ENCODE measurements at regions not wholly inside any gene's neighbourhood (a gene's known extent, or its start where the extent isn't known, plus 50 kb on each side); places are given as distances from the start of the nearest gene placed in this dataset.

GRCh38 chr18:65257149-65257548 lies 493.7 kb upstream of the CDH7 start:
- TF ChIP-seq, protein P1, sequence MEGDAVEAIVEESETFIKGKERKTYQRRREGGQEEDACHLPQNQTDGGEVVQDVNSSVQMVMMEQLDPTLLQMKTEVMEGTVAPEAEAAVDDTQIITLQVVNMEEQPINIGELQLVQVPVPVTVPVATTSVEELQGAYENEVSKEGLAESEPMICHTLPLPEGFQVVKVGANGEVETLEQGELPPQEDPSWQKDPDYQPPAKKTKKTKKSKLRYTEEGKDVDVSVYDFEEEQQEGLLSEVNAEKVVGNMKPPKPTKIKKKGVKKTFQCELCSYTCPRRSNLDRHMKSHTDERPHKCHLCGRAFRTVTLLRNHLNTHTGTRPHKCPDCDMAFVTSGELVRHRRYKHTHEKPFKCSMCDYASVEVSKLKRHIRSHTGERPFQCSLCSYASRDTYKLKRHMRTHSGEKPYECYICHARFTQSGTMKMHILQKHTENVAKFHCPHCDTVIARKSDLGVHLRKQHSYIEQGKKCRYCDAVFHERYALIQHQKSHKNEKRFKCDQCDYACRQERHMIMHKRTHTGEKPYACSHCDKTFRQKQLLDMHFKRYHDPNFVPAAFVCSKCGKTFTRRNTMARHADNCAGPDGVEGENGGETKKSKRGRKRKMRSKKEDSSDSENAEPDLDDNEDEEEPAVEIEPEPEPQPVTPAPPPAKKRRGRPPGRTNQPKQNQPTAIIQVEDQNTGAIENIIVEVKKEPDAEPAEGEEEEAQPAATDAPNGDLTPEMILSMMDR (IDR thresholded peaks at IDR 0.05; ENCODE audit: borderline replicate concordance, extremely low read depth, low read length, poor library complexity, severe bottlenecking): no peak
- TF ChIP-seq EZH2 (IDR thresholded peaks at IDR 0.05; ENCODE audit: borderline replicate concordance, low read depth, low read length, severe bottlenecking): no peak

Data from DND-41 (cell line).